Panc1 (cell line): ENCODE measurements at regions not wholly inside any gene's neighbourhood (a gene's known extent, or its start where the extent isn't known, plus 50 kb on each side); places are given as distances from the start of the nearest gene placed in this dataset.

ENCODE experiments used
- POLR2AphosphoS5 ChIP-seq: IDR thresholded peaks from 2 replicates; pipeline ENCODE4 v1.6.1; 2012; ENCODE audit warnings: mild to moderate bottlenecking, low read depth, low read length, moderate library complexity
- SIN3A ChIP-seq: IDR thresholded peaks from 2 replicates; pipeline ENCODE4 v1.6.1; 2012; ENCODE audit warnings: low read depth, mild to moderate bottlenecking, low read length, moderate library complexity, borderline replicate concordance; ENCODE audit not compliant: insufficient read depth
- TCF7L2 ChIP-seq: IDR thresholded peaks from 2 replicates; pipeline ENCODE4 v1.6.1; 2011; ENCODE audit warnings: mild to moderate bottlenecking, low read depth, low read length, inconsistent platforms
- TF ChIP-seq, protein P1 (sequence below): fragments of 450-650 bp; IDR thresholded peaks from 2 replicates; pipeline ENCODE4 v1.5.1; 2017; ENCODE audit warnings: mild to moderate bottlenecking
- TF ChIP-seq, protein P2 (sequence below), 2 experiments: IDR thresholded peaks; 2 replicates each; pipeline ENCODE4 v1.6.1; 2011 to 2012; ENCODE audit warnings: low read depth in 2 of 2, control low read depth in 1 of 2, low read length in 1 of 2, mild to moderate bottlenecking in 1 of 2, moderate library complexity in 1 of 2; ENCODE audit not compliant: insufficient read depth in 1 of 2

DNA sequence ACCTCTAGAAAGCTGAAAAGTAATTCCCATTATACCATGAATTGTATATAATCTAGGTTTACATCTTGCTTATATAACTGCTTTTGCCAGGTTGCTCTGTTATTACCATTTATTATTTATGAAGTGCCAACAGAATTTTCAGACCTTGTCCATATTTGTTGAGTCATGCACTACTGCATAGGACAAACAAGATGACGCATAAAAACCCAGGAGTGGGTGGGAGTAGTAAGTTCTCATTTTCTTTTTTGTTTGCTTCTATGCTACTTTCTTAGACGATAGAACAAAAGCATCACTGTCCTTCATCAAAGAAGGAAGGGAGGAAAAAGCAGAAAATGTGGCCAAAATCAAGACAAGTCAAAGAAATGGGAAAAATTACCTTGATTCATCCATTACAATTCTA is 119.0 kb upstream of the RASSF8 start:
- TF ChIP-seq POLR2AphosphoS5 = no peak
- TF ChIP-seq, protein P1, sequence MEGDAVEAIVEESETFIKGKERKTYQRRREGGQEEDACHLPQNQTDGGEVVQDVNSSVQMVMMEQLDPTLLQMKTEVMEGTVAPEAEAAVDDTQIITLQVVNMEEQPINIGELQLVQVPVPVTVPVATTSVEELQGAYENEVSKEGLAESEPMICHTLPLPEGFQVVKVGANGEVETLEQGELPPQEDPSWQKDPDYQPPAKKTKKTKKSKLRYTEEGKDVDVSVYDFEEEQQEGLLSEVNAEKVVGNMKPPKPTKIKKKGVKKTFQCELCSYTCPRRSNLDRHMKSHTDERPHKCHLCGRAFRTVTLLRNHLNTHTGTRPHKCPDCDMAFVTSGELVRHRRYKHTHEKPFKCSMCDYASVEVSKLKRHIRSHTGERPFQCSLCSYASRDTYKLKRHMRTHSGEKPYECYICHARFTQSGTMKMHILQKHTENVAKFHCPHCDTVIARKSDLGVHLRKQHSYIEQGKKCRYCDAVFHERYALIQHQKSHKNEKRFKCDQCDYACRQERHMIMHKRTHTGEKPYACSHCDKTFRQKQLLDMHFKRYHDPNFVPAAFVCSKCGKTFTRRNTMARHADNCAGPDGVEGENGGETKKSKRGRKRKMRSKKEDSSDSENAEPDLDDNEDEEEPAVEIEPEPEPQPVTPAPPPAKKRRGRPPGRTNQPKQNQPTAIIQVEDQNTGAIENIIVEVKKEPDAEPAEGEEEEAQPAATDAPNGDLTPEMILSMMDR = no peak
- no peak; the same call in 1 of the 2 replicates for TF ChIP-seq TCF7L2
- TF ChIP-seq, protein P2, sequence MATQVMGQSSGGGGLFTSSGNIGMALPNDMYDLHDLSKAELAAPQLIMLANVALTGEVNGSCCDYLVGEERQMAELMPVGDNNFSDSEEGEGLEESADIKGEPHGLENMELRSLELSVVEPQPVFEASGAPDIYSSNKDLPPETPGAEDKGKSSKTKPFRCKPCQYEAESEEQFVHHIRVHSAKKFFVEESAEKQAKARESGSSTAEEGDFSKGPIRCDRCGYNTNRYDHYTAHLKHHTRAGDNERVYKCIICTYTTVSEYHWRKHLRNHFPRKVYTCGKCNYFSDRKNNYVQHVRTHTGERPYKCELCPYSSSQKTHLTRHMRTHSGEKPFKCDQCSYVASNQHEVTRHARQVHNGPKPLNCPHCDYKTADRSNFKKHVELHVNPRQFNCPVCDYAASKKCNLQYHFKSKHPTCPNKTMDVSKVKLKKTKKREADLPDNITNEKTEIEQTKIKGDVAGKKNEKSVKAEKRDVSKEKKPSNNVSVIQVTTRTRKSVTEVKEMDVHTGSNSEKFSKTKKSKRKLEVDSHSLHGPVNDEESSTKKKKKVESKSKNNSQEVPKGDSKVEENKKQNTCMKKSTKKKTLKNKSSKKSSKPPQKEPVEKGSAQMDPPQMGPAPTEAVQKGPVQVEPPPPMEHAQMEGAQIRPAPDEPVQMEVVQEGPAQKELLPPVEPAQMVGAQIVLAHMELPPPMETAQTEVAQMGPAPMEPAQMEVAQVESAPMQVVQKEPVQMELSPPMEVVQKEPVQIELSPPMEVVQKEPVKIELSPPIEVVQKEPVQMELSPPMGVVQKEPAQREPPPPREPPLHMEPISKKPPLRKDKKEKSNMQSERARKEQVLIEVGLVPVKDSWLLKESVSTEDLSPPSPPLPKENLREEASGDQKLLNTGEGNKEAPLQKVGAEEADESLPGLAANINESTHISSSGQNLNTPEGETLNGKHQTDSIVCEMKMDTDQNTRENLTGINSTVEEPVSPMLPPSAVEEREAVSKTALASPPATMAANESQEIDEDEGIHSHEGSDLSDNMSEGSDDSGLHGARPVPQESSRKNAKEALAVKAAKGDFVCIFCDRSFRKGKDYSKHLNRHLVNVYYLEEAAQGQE (IDR thresholded peaks at IDR 0.05; ENCODE audit: insufficient read depth in 1 of 2, low read depth in 2 of 2, low read length in 1 of 2) = no peak
- TF ChIP-seq SIN3A = no peak
